Pulmonary artery endothelial cell (primary cell): ENCODE measurements at regions not wholly inside any gene's neighbourhood (a gene's known extent, or its start where the extent isn't known, plus 50 kb on each side); places are given as distances from the start of the nearest gene placed in this dataset.

Experiments used
- DNase-seq: peaks from one replicate; pipeline ENCODE4 v3.0.0-alpha.2; 2011; ENCODE audit warnings: low read depth, low spot score

DNA sequence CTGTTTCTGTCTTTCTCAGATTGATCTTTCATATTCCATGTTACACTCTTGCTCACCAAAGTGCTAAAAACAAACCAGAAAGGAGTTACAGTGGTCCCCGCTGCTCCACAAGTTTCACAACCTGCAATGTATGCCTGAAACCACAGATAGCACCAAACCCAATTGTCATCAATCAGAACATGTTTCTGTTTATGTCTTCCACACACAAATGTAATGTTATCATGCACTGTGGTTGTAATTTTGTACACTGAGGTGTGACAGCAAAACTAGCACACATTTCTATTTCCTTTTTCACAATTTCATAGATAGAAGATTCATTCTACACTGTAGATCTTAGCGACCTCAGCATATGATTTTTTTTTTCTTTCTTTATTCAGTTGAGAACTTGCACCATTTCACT is 1045.9 kb upstream of the RAG2 start:
- no peak for DNase-seq

DNA sequence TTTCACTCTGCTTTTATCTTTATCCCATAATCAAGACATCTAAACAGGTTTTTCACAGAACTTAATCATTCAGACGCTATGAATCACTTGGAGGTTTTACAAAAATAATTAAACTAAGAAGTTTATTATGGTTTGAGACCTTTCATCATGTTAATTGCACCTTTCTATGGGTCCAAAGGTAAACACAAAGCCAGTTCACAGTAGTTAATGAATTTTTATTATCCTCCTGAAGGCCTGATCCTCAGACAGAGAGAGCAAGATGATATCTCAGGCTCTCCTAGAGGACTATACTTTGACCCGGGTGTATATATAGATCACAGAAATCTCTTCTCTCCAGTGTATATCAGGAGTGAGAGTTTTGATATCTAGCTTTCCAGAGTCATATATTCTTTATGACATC is 1044.3 kb upstream of the RAG2 start:
- DNase-seq = no peak

GRCh38 chr11:37632748-37633147 is 1034.7 kb upstream of the RAG2 start:
- DNase-seq = no peak

DNA sequence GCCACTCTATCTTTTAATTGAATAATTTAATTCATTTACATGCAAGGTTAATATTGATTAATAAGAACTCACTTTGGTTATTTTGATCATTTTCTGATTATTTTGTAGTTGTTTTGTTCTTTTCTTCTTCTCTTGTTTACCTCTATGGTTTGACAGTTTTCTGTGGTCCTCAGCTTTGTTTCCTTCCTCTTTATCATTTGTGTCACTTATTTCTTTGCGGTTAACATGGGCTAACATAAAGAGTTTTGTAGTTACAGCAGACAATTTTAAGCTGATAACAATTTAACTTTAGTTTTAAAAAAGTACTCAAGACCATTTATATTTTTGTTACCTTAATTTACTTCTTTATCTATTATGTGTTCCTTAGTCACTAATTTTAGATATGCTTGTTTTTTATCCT is 1032.8 kb upstream of the RAG2 start:
- no peak for DNase-seq

- DNase-seq = no peak
These were observed 1025.7 kb upstream of the RAG2 start for GRCh38 chr11:37623778-37624177.

- no peak for DNase-seq
These were observed 1023.6 kb upstream of the RAG2 start for GRCh38 chr11:37621662-37622061.

GRCh38 chr11:37616291-37616690 is 1018.3 kb upstream of the RAG2 start:
- no peak for DNase-seq

- DNase-seq = no peak
These were observed 1015.0 kb upstream of the RAG2 start for GRCh38 chr11:37613031-37613430.

DNA sequence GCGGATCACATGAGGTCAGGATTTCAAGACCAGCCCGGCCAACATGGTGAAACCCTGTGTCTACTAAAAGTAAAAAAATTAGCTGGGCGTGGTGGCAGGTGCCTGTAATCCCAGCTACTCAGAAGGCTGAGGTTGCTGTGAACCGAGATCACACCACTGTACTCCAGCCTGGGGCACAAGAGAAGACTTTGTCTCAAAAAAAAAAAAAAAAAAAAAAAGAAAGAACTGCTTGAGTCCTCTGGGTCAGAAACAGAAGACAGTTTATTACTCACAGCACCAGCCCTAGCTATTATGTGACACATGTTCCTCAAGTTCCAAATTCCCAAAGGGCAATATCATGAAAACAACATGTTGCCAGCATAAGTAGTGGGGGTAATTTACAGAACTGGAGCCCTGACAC is 1014.1 kb upstream of the RAG2 start:
- no peak for DNase-seq

DNA sequence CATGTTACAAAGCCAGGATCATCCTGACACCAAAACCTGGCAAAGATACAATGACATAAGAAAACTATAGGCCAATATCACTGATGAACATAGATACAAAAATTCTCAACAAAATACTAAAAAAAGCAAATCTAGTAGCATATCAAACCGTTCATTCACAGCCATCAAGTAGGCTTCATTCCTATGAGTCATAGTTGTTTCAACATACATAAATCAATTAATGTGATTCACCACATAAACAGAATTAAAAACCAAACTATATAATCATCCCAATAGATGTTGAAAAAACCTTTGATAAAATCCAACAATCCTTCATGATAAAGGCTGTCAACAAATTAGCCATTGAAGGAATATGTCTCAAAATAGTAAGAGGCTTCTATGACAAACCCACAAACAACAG is 1007.2 kb upstream of the RAG2 start:
- DNase-seq = no peak

DNA sequence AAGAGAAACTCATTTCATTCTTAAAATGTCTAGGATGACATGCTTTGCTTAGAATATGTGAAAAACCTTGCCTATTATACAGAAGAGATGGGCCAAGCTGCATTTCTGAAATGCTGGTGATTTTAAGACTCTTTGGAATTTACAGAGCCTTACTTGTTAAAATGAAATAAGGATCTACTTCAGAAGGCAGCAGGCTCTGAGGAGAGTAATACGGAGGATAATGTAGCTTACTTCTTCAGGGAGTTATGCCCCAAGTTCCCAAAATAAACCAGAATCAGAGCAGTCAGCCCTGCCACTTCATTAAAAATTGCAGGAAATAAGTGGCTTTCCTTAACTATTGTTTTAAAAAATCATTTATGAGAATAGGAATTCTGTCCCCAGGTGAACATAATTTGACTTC is 1000.3 kb upstream of the RAG2 start:
- no peak for DNase-seq

- DNase-seq = no peak
These were observed 999.7 kb upstream of the RAG2 start for GRCh38 chr11:37597776-37598175.

DNA sequence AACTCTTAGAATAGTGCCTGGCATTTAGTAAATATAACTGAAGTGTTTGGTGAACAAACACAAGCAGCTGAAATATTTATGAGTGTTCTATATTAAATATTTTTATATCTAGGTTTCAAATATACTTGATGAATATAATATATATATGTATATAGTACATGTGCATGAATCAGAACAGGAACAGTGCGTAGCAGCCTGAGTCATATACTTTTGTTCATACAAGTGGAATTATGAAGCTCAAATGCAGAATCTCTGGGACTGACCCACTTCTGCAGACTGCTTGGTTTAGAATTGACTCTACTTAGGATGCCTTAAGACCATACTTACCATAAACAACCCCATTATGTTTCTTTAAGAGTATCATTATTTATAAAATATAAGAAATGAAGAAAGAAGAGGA is 997.8 kb upstream of the RAG2 start:
- no peak for DNase-seq

DNA sequence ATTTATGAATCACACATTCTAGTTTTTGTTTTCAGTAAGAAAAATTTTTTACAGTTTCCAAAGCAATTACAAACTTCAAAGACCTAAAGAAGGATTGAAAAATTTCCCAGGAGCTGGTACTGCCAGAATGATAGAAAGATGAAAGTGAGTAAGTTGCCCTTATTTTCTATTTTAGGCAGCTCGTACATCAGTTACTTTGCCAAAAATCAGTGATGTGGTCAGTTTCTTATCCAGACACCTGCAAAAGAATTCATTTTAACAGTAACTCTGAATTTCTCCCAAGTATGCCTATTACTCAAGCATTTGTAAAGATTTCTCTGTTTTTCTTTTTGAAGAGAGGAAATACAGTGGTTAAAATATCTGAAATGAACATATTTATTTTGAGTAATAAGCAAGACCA is 976.3 kb upstream of the RAG2 start:
- DNase-seq = no peak

- no peak for DNase-seq
These were observed 974.6 kb upstream of the RAG2 start for GRCh38 chr11:37572491-37573171.

GRCh38 chr11:37571246-37571645 is 973.2 kb upstream of the RAG2 start:
- no peak for DNase-seq

DNA sequence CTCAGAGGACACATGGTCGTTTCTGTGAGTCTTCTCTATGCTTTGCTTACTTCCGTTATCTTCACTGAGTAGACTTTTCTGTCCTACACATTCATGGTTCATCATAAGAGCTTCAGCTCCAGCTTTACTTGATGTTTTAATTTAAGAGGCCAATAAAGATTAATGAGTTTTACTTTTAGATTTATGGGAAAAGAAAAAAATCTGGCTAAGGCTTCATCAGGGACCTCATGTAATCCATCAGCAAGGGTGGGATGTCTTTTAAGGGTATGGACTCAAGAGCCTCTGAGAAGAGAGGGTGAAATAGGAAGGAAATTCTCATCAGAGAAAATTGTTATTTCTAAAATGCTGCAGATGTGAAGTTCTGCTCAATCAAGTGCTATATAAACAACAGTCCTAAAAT is 963.0 kb upstream of the RAG2 start:
- DNase-seq = no peak

DNA sequence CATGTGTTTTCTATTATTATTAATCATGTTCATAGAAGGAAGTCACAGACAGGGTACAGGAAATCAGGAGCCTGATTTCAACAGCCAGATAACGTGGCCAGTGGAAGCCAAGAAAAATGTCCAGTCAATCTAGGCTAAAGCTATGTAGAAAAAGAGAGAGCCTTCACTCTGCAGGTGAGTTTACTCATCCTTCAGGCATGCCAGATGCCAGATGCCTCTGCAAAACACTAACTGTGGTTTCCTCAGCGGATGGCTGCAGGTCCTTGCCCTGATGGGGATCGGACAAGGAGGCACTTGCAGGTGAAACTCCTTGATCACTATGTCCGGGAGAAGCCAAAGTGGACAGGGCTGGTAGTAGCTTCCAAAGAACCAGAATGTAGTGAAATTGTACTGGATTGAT is 962.3 kb upstream of the RAG2 start:
- no peak for DNase-seq

GRCh38 chr11:37558619-37559210 is 960.7 kb upstream of the RAG2 start:
- no peak for DNase-seq

- no peak for DNase-seq
These were observed 960.0 kb upstream of the RAG2 start for GRCh38 chr11:37557990-37558389.

GRCh38 chr11:37552284-37552683 is 954.2 kb upstream of the RAG2 start:
- DNase-seq = no peak

DNA sequence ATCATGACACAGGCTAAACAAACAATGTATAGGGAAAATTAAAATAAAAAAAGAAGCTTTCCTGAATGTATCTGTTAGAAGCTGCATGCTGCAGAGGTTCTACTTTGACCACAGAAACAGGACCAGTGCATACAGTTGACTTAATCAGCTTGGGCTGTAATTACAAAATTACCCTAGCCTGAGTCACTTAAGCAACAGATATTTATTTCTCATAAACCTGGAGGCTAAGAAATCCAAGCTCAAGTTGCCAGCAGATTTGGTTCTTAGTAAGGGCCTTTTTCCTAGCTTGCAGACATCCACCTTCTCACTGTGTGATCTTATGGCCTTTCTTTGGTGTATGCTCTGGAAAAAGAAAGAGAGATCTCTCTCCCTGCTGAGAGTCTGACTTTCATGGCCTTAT is 946.5 kb upstream of the RAG2 start:
- DNase-seq = no peak

- no peak for DNase-seq
These were observed 935.8 kb upstream of the RAG2 start for GRCh38 chr11:37533830-37534229.

DNA sequence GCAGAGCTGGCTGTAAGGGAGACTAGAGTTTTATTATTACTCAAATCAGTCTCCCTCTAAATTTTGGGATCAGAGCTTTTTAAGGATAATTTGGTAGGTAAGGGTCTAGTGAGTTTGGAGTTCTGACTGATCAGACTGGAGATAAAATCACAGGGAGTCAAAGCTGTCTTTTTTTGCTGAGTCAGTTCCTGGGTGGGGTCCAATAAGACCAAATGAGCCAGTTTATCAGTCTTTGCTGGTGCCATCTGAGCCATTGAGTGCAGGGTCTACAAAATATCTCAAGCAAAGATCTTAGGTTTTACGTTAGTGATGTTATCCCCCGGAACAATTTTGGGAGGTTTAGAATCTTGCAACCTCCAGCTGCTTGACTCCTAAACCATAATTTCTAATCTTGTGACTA is 935.1 kb upstream of the RAG2 start:
- no peak for DNase-seq
